ENCODE measurements at regions not wholly inside any gene's neighbourhood (a gene's known extent, or its start where the extent isn't known, plus 50 kb on each side); places are given as distances from the start of the nearest gene placed in this dataset.

DNA sequence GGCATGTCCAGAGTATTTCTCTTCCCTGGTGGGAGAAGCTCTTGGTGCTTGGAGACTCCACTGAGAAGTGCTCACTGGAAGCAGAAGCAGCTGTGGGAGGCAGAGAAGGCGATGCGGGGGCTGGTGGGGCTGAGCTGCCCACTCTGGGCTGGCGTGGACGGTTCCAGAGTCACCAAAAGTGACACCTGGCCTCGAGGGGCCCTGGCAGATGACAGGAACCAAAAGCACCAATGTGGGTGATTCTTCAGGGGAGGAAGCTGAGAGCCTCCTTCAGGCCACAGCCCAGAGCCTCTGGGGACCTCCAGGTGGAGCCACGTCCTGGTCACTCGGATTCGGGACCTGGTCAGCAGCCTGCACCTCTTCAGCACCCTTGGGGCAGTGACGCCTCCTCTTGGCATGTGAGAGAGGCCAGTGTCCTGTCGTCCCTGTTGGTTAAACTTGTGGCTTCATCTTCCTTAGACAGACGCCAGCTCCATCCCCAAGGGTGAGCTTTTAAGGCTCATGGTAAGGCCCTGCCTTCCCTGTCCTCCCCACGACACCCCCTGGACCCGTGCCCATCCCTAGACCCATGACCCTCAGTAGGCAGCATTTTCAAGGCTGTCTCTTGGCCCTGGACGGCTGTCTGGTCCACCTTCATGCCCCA lies 78.7 kb upstream of the IRX4 start:
- Histone ChIP-seq H2BK120ac (replicated peaks; ENCODE audit: low read depth, low read length) (no peak overlapping the region), H3K14ac (ENCODE audit: insufficient read length) (no peak overlapping the region), H3K27ac (ENCODE audit: low read depth, low read length) (no peak overlapping the region), H2BK5ac (ENCODE audit: low read depth, low read length) (no peak overlapping the region; the same call in 1 of the 2 replicates), H3K4me1 (replicated peaks in 1 of 4; ENCODE audit: control insufficient read depth in 3 of 4, insufficient read depth in 4 of 4, low read length in 3 of 4) (peaks cover 0 to 6% (median 3%) of the 10 kb centered on the region in 4 experiments; a peak in 5 of 7 replicates), H3K4ac (replicated peaks; ENCODE audit: insufficient read length, low read depth, low read length) (peak overlapping the region; percentile 96), H4K5ac (ENCODE audit: insufficient read length, low read depth, low read length) (no peak overlapping the region), H4K91ac (replicated peaks; ENCODE audit: insufficient read length, low read length) (peak overlapping the region; percentile 90), H3K18ac (ENCODE audit: extremely low read depth, low read length) (no peak overlapping the region), H3K79me2 (ENCODE audit: control insufficient read depth in 1 of 2, insufficient read depth in 2 of 2, low read length in 2 of 2) (no peaks in the 10 kb centered on the region), H3K9ac (replicated peaks in 1 of 4; ENCODE audit: extremely low read depth in 1 of 4, low read depth in 3 of 4, low read length in 3 of 4) (no peak overlapping the region), H3K9me3 (ENCODE audit: insufficient read depth in 2 of 2, low read depth in 1 of 2, low read length in 1 of 2) (peaks cover 0 to 5% of the 10 kb centered on the region in 2 experiments; a peak in 2 of 4 replicates), H4K8ac (ENCODE audit: extremely low read depth, insufficient read depth, low read length) (no peak overlapping the region), H3K56ac (replicated peaks; ENCODE audit: insufficient read length, low read depth, low read length) (peak overlapping the region; percentile 74), H3K23me2 (ENCODE audit: low read depth, low read length) (peaks cover 7% of the 10 kb centered on the region; the same call in 1 of the 2 replicates), H2AK5ac (ENCODE audit: low read depth, low read length) (peak overlapping the region; percentile 60; the same call in 1 of the 2 replicates), H3K79me1 (ENCODE audit: low read depth, low read length) (no peaks in the 10 kb centered on the region), H2BK20ac (ENCODE audit: low read length) (no peak overlapping the region), H3K4me2 (ENCODE audit: insufficient read depth in 1 of 2, low read depth in 2 of 2, low read length in 2 of 2) (no peak overlapping the region), H2AFZ (ENCODE audit: low read length) (no peak overlapping the region), H2BK12ac (ENCODE audit: low read depth, low read length) (0 out of 2 replicates have a peak overlapping the region, but pooled peaks have one; percentile 89), H3K36me3 (ENCODE audit: control insufficient read depth in 2 of 4, insufficient read depth in 4 of 4, low read length in 3 of 4) (no peaks in the 10 kb centered on the region; a peak in 1 of 8 replicates), H3K23ac (ENCODE audit: insufficient read length) (no peak overlapping the region), H2BK15ac (ENCODE audit: low read length) (no peak overlapping the region), H4K20me1 (replicated peaks in 1 of 2; ENCODE audit: control insufficient read depth in 1 of 2, insufficient read depth in 2 of 2, low read length in 2 of 2) (peaks cover 0 to 9% of the 10 kb centered on the region in 2 experiments), H3K27me3 (replicated peaks in 1 of 4; ENCODE audit: control insufficient read depth in 3 of 4, extremely low read depth in 1 of 4, insufficient read depth in 3 of 4, low read length in 3 of 4) (no peaks in the 10 kb centered on the region), H3K4me3 (ENCODE audit: extremely low read depth in 1 of 4, insufficient read depth in 2 of 4, low read depth in 3 of 4, low read length in 4 of 4) (no peak overlapping the region)
- TF ChIP-seq POLR2AphosphoS5 (IDR thresholded peaks at IDR 0.05; ENCODE audit: low read depth, low read length) = no peak
- TF ChIP-seq CBX8 (IDR thresholded peaks at IDR 0.05; ENCODE audit: borderline replicate concordance, low read depth, low read length) = no peak
- TF ChIP-seq GABPA (IDR thresholded peaks at IDR 0.05; ENCODE audit: borderline replicate concordance, insufficient read depth, low read length) = no peak
- ChIA-PET POLR2A (ENCODE audit: partially characterized antibody) (no interaction called here), CTCF (ENCODE audit: partially characterized antibody) (interaction anchor here (1.1 to 1.4 kb wide), 2 partner anchors 13 to 15 kb away, joined by 3 to 6 read pairs; no protein-coding TSS in a partner anchor)
- FAIRE-seq (no peak), DNase-seq (ENCODE audit: low read depth in 1 of 2, low spot score in 2 of 2) (no peak)
- WGBS, 2 experiments (ENCODE audit: extremely low coverage in 1 of 2, insufficient coverage in 1 of 2, insufficient read length in 1 of 2, insufficient replicate concordance in 2 of 2, low coverage in 1 of 2, low lambda C conversion rate in 2 of 2, missing lambda C conversion rate in 1 of 2) = 88% methylated on average over 14 of the region's 14 CpGs; no CpG with 5 or more reads in 1 of the 2 experiments

Data from H1 (cell line).